ENCODE measurements at regions not wholly inside any gene's neighbourhood (a gene's known extent, or its start where the extent isn't known, plus 50 kb on each side); places are given as distances from the start of the nearest gene placed in this dataset.

GRCh38 chrX:30067677-30068076 is 147.7 kb upstream of the MAGEB2 start:
- H2BK5ac ChIP-seq (ENCODE audit: low read length): no peak overlapping the region
- H3K9ac ChIP-seq (ENCODE audit: low read depth, low read length, poor library complexity): no peak overlapping the region
- no peak overlapping the region for H2BK120ac ChIP-seq (ENCODE audit: low read depth, low read length)
- H2AK5ac ChIP-seq (ENCODE audit: low read depth, low read length): no peak overlapping the region
- H4K8ac ChIP-seq (ENCODE audit: low read depth, low read length): no peak overlapping the region
- no peaks in the 10 kb centered on the region for H3K9me3 ChIP-seq (replicated peaks in 1 of 2; ENCODE audit: control insufficient read depth in 2 of 2, insufficient read depth in 1 of 2, low read depth in 1 of 2, low read length in 2 of 2)
- H3K27me3 ChIP-seq (ENCODE audit: control insufficient read depth in 3 of 3, insufficient read depth in 3 of 3, low read depth in 1 of 3, low read length in 3 of 3): no peaks in the 10 kb centered on the region
- no peak for DNase-seq (ENCODE audit: low spot score)
- no peak overlapping the region for H3K23ac ChIP-seq (ENCODE audit: low read depth, low read length, poor library complexity)
- no peak overlapping the region for H4K91ac ChIP-seq (ENCODE audit: low read depth, low read length, poor library complexity)
- no peaks in the 10 kb centered on the region for H3K36me3 ChIP-seq (replicated peaks in 1 of 2; ENCODE audit: control insufficient read depth in 2 of 2, insufficient read depth in 2 of 2, low read length in 2 of 2)
- no peak overlapping the region for H3K4ac ChIP-seq (ENCODE audit: low read length)
- H2BK12ac ChIP-seq (ENCODE audit: low read length): no peak overlapping the region
- H3K4me2 ChIP-seq (ENCODE audit: insufficient read depth, low read length, poor library complexity, severe bottlenecking): no peak overlapping the region
- H3K4me1 ChIP-seq (ENCODE audit: control insufficient read depth in 2 of 2, insufficient read depth in 1 of 2, low read depth in 1 of 2, low read length in 2 of 2): no peaks in the 10 kb centered on the region
- H3K27ac ChIP-seq (replicated peaks; ENCODE audit: low read length): no peak overlapping the region
- no CpG with 5 or more reads among the region's 4 CpGs for WGBS, 2 donors (ENCODE audit: extremely low coverage in 2 of 2, insufficient read length in 2 of 2, insufficient replicate concordance in 1 of 2)
- H3K4me3 ChIP-seq (ENCODE audit: low read length in 2 of 2): no peak overlapping the region
- H3K14ac ChIP-seq (ENCODE audit: low read length): peak overlapping the region; percentile 38
- H2BK15ac ChIP-seq (ENCODE audit: low read length): no peak overlapping the region
- H2AFZ ChIP-seq (ENCODE audit: low read length): no peak overlapping the region
- no peak overlapping the region for H3K18ac ChIP-seq (ENCODE audit: low read length)
- H3K79me1 ChIP-seq (ENCODE audit: low read depth, low read length): no peaks in the 10 kb centered on the region

DNA sequence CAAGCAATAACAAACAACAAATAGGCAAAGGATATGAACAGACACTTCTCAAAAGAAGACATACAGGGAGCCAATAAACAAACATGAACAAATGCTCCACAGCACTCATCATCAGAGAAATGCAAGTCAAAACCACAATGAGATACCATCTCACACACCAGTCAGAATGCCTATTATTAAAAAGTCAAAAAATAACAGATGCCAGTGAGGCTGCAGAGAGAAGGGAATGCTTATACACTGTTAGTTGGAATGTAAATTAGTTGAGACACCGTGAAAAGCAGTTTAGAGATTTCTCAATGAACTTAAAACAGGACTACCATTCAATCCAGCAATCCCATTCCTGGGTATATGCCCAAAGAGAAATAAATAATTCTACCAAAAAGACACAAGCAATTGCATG is 129.8 kb upstream of the MAGEB2 start:
- H3K18ac ChIP-seq (ENCODE audit: low read length): no peak overlapping the region
- H3K4me1 ChIP-seq (ENCODE audit: control insufficient read depth in 2 of 2, insufficient read depth in 1 of 2, low read depth in 1 of 2, low read length in 2 of 2): no peaks in the 10 kb centered on the region
- DNase-seq (ENCODE audit: low spot score): no peak
- H4K91ac ChIP-seq (ENCODE audit: low read depth, low read length, poor library complexity): no peak overlapping the region
- no peak overlapping the region for H3K4ac ChIP-seq (ENCODE audit: low read length)
- no peak overlapping the region for H4K8ac ChIP-seq (ENCODE audit: low read depth, low read length)
- H3K27me3 ChIP-seq (ENCODE audit: control insufficient read depth in 3 of 3, insufficient read depth in 3 of 3, low read depth in 1 of 3, low read length in 3 of 3): no peaks in the 10 kb centered on the region
- no peaks in the 10 kb centered on the region for H3K36me3 ChIP-seq (replicated peaks in 1 of 2; ENCODE audit: control insufficient read depth in 2 of 2, insufficient read depth in 2 of 2, low read length in 2 of 2)
- no peaks in the 10 kb centered on the region for H3K79me1 ChIP-seq (ENCODE audit: low read depth, low read length)
- no peak overlapping the region for H3K14ac ChIP-seq (ENCODE audit: low read length)
- H3K9ac ChIP-seq (ENCODE audit: low read depth, low read length, poor library complexity): no peak overlapping the region
- H2BK12ac ChIP-seq (ENCODE audit: low read length): no peak overlapping the region
- H2BK5ac ChIP-seq (ENCODE audit: low read length): no peak overlapping the region
- H3K9me3 ChIP-seq (replicated peaks in 1 of 2; ENCODE audit: control insufficient read depth in 2 of 2, insufficient read depth in 1 of 2, low read depth in 1 of 2, low read length in 2 of 2): no peaks in the 10 kb centered on the region
- no peak overlapping the region for H2AK5ac ChIP-seq (ENCODE audit: low read depth, low read length)
- H2AFZ ChIP-seq (ENCODE audit: low read length): no peak overlapping the region
- H2BK15ac ChIP-seq (ENCODE audit: low read length): no peak overlapping the region
- no peak overlapping the region for H3K4me3 ChIP-seq (ENCODE audit: low read length in 2 of 2)
- no peak overlapping the region for H3K27ac ChIP-seq (replicated peaks; ENCODE audit: low read length)
- H3K4me2 ChIP-seq (ENCODE audit: insufficient read depth, low read length, poor library complexity, severe bottlenecking): no peak overlapping the region
- no peak overlapping the region for H3K23ac ChIP-seq (ENCODE audit: low read depth, low read length, poor library complexity)
- no CpG with 5 or more reads among the region's 1 CpG for WGBS, 2 donors (ENCODE audit: extremely low coverage in 2 of 2, insufficient read length in 2 of 2, insufficient replicate concordance in 1 of 2)
- no peak overlapping the region for H2BK120ac ChIP-seq (ENCODE audit: low read depth, low read length)

DNA sequence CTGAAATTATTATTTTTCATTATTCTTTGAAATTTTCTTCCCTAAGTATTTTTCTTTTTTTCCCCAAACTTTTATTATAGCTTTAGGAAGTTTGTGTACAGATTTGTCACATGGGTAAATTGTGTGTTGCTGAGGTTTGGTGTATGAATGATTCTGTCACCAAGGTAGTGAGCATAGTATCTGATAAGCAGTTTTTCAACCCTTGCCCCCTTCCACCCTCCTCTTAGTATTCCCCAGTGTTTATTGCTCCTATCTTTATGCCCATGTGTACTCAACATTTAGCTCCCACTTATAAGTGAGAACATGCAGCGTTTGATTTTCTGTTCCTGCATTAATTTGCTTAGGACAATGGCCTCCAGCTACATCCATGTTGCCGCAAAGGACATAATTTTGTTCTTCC is 103.9 kb upstream of the MAGEB2 start:
- Histone ChIP-seq H2AFZ (ENCODE audit: low read length) (no peak overlapping the region), H3K4me1 (ENCODE audit: control insufficient read depth in 2 of 2, insufficient read depth in 1 of 2, low read depth in 1 of 2, low read length in 2 of 2) (no peaks in the 10 kb centered on the region), H3K14ac (ENCODE audit: low read length) (no peak overlapping the region), H4K8ac (ENCODE audit: low read depth, low read length) (no peak overlapping the region), H3K27me3 (ENCODE audit: control insufficient read depth in 3 of 3, insufficient read depth in 3 of 3, low read depth in 1 of 3, low read length in 3 of 3) (no peaks in the 10 kb centered on the region), H2BK5ac (ENCODE audit: low read length) (no peak overlapping the region), H2BK15ac (ENCODE audit: low read length) (no peak overlapping the region), H3K18ac (ENCODE audit: low read length) (no peak overlapping the region), H3K9ac (ENCODE audit: low read depth, low read length, poor library complexity) (no peak overlapping the region), H4K91ac (ENCODE audit: low read depth, low read length, poor library complexity) (no peak overlapping the region), H2AK5ac (ENCODE audit: low read depth, low read length) (no peak overlapping the region), H3K23ac (ENCODE audit: low read depth, low read length, poor library complexity) (no peak overlapping the region), H3K9me3 (replicated peaks in 1 of 2; ENCODE audit: control insufficient read depth in 2 of 2, insufficient read depth in 1 of 2, low read depth in 1 of 2, low read length in 2 of 2) (no peaks in the 10 kb centered on the region), H3K4me2 (ENCODE audit: insufficient read depth, low read length, poor library complexity, severe bottlenecking) (no peak overlapping the region), H3K36me3 (replicated peaks in 1 of 2; ENCODE audit: control insufficient read depth in 2 of 2, insufficient read depth in 2 of 2, low read length in 2 of 2) (no peaks in the 10 kb centered on the region), H2BK12ac (ENCODE audit: low read length) (no peak overlapping the region), H3K27ac (replicated peaks; ENCODE audit: low read length) (no peak overlapping the region), H3K4ac (ENCODE audit: low read length) (no peak overlapping the region), H3K4me3 (ENCODE audit: low read length in 2 of 2) (no peak overlapping the region), H3K79me1 (ENCODE audit: low read depth, low read length) (no peaks in the 10 kb centered on the region), H2BK120ac (ENCODE audit: low read depth, low read length) (no peak overlapping the region)
- WGBS, 2 donors (ENCODE audit: extremely low coverage in 2 of 2, insufficient read length in 2 of 2, insufficient replicate concordance in 1 of 2): no CpG with 5 or more reads among the region's 2 CpGs
- DNase-seq (ENCODE audit: low spot score): no peak

GRCh38 chrX:30141966-30142365 is 73.4 kb upstream of the MAGEB2 start:
- peak; percentile 6 for DNase-seq (ENCODE audit: low spot score)
- Histone ChIP-seq H3K14ac (ENCODE audit: low read length) (no peak overlapping the region), H2BK5ac (ENCODE audit: low read length) (no peak overlapping the region), H3K18ac (ENCODE audit: low read length) (no peak overlapping the region), H3K4me1 (ENCODE audit: control insufficient read depth in 2 of 2, insufficient read depth in 1 of 2, low read depth in 1 of 2, low read length in 2 of 2) (no peaks in the 10 kb centered on the region), H2BK12ac (ENCODE audit: low read length) (no peak overlapping the region), H3K9me3 (replicated peaks in 1 of 2; ENCODE audit: control insufficient read depth in 2 of 2, insufficient read depth in 1 of 2, low read depth in 1 of 2, low read length in 2 of 2) (no peaks in the 10 kb centered on the region), H3K4me3 (ENCODE audit: low read length in 2 of 2) (no peak overlapping the region), H2AK5ac (ENCODE audit: low read depth, low read length) (no peak overlapping the region), H3K23ac (ENCODE audit: low read depth, low read length, poor library complexity) (no peak overlapping the region), H2BK15ac (ENCODE audit: low read length) (no peak overlapping the region), H3K4me2 (ENCODE audit: insufficient read depth, low read length, poor library complexity, severe bottlenecking) (no peak overlapping the region), H4K8ac (ENCODE audit: low read depth, low read length) (no peak overlapping the region), H3K4ac (ENCODE audit: low read length) (no peak overlapping the region), H2AFZ (ENCODE audit: low read length) (no peak overlapping the region), H3K27ac (replicated peaks; ENCODE audit: low read length) (no peak overlapping the region), H3K79me1 (ENCODE audit: low read depth, low read length) (no peaks in the 10 kb centered on the region), H3K27me3 (ENCODE audit: control insufficient read depth in 3 of 3, insufficient read depth in 3 of 3, low read depth in 1 of 3, low read length in 3 of 3) (no peaks in the 10 kb centered on the region), H4K91ac (ENCODE audit: low read depth, low read length, poor library complexity) (no peak overlapping the region), H3K9ac (ENCODE audit: low read depth, low read length, poor library complexity) (no peak overlapping the region), H2BK120ac (ENCODE audit: low read depth, low read length) (no peak overlapping the region), H3K36me3 (replicated peaks in 1 of 2; ENCODE audit: control insufficient read depth in 2 of 2, insufficient read depth in 2 of 2, low read length in 2 of 2) (no peaks in the 10 kb centered on the region)
- WGBS, 2 donors (ENCODE audit: extremely low coverage in 2 of 2, insufficient read length in 2 of 2, insufficient replicate concordance in 1 of 2): no CpG with 5 or more reads among the region's 4 CpGs
